Adipocyte (in vitro differentiated cells): ENCODE measurements at regions not wholly inside any gene's neighbourhood (a gene's known extent, or its start where the extent isn't known, plus 50 kb on each side); places are given as distances from the start of the nearest gene placed in this dataset.
"Not testable (repeated sequence)": the region's sequence is repeated elsewhere in the genome, so short reads cannot be mapped to it uniquely, and the experiment has no call there.

ENCODE experiments used
- DNase-seq: peaks from one replicate; pipeline ENCODE4 v3.0.0-alpha.2; 2015; ENCODE audit warnings: low read depth
- H3K27me3 ChIP-seq: replicated peaks from 2 replicates; pipeline ENCODE4 v1.7.0; 2013; ENCODE audit warnings: mild to moderate bottlenecking, low read length, moderate library complexity; ENCODE audit not compliant: control insufficient read depth, insufficient read depth
- H3K36me3 ChIP-seq: 2 replicates; pipeline ENCODE4 v1.7.0; 2013; ENCODE audit warnings: low read length, mild to moderate bottlenecking, moderate library complexity; ENCODE audit not compliant: control insufficient read depth, insufficient read depth, severe bottlenecking
- H3K4me1 ChIP-seq: 2 replicates; pipeline ENCODE4 v1.7.0; 2013; ENCODE audit warnings: mild to moderate bottlenecking, low read length, moderate library complexity; ENCODE audit not compliant: control insufficient read depth, insufficient read depth
- H3K4me3 ChIP-seq: 2 replicates; pipeline ENCODE4 v1.7.0; 2013; ENCODE audit warnings: mild to moderate bottlenecking, low read length, moderate library complexity
- H3K9ac ChIP-seq: 2 replicates; pipeline ENCODE4 v1.7.0; 2013; ENCODE audit warnings: mild to moderate bottlenecking, low read length, moderate library complexity
- H3K9me3 ChIP-seq: 2 replicates; pipeline ENCODE4 v1.7.0; 2013; ENCODE audit warnings: mild to moderate bottlenecking, low read length, moderate library complexity; ENCODE audit not compliant: control insufficient read depth

DNA sequence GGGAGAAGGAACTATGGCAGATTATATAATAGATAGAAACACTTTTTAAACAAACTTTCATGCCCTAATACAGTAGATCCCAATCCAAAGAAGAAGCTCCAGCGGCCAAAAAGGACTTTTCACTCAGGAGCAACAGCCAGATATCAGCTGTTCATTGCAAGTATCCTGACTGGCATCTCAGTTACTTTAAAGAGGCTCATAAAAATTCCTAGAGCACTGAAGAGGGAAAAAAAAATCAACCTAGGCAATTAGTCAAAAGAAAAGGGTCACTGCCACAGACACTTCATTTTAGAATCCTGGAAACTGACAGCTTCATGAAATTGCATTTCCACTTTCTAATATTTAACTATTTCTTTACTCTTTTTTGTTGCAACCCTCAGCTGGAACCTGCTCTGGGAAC, 170.6 kb upstream of the SOX6 start:
- Histone ChIP-seq H3K36me3 (no peaks in the 10 kb centered on the region), H3K4me1 (no peaks in the 10 kb centered on the region), H3K4me3 (no peak overlapping the region), H3K9ac (no peak overlapping the region), H3K27me3 (no peaks in the 10 kb centered on the region), H3K9me3 (no peaks in the 10 kb centered on the region)
- DNase-seq = no peak

DNA sequence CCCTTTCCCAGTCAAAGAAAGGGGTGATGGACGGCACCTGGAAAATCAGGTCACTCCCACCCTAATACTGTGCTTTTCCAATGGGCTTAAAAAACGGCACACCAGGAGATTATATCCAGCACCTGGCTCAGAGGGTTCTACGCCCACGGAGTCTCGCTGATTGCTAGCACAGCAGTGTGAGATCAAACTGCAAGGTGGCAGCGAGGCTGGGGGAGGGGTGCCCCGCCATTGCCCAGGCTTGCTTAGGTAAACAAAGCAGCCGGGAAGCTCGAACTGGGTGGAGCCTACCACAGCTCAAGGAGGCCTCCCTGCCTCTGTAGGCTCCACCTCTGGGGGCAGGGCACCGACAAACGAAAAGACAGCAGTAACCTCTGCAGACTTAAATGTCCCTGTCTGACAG, 164.4 kb upstream of the SOX6 start:
- H3K9me3 ChIP-seq, H3K9ac ChIP-seq, DNase-seq, H3K4me1 ChIP-seq, H3K36me3 ChIP-seq, H3K27me3 ChIP-seq, H3K4me3 ChIP-seq: not testable (repeated sequence)

DNA sequence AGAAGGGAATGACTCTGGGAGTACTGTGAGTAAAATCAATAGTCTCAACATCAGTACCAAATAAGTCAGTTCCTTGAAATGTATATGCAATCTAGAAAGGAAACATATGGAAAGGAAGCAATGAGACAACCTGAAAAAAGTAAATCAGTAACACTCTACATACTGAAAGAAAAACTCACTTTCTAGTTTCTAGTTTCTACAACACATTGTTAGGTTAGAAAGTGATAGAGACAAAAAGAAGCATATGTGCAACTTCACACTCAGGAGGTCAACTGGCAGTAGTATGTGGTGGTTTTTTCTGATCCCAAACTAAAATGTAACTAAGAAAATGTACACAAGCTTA, 156.5 kb upstream of the SOX6 start:
- H3K9ac ChIP-seq = no peak overlapping the region
- H3K4me1 ChIP-seq = no peaks in the 10 kb centered on the region
- no peaks in the 10 kb centered on the region for H3K36me3 ChIP-seq
- H3K9me3 ChIP-seq = no peaks in the 10 kb centered on the region
- DNase-seq = no peak
- no peak overlapping the region for H3K4me3 ChIP-seq
- no peaks in the 10 kb centered on the region for H3K27me3 ChIP-seq

DNA sequence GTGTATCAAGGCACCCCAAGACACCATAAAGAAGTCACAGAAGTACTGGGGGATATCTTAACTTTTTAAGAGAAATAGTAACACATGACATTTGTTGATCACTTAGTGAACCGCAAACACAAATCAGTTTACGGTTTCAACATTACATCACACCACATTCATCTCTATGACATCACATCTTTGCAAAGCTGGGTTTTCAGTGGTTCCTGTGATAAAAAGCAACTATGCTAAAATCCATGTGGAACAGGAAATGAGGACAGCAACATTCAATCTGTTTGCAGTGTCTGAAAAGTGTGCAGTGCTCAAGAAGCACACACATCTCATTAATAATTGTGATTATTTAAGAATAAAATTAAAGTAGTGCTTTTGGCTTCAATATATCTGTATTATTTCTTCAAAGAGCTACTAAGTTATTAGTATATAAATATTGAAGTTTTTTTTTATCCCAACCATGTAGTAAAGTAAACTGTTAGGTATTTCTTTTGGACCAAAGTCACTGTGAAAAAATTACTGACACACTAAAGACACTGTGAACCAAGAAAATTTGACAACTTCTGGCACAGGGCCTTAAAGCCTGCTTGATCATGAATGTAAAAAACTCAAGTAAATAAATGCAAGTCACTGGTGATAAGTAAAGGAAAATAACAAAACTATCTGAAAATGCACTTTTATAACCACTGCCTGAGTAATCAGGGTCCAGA, 156.0 kb upstream of the SOX6 start:
- Histone ChIP-seq H3K9me3 (no peaks in the 10 kb centered on the region), H3K27me3 (no peaks in the 10 kb centered on the region), H3K4me1 (no peaks in the 10 kb centered on the region), H3K36me3 (no peaks in the 10 kb centered on the region), H3K4me3 (no peak overlapping the region), H3K9ac (no peak overlapping the region)
- DNase-seq = no peak

DNA sequence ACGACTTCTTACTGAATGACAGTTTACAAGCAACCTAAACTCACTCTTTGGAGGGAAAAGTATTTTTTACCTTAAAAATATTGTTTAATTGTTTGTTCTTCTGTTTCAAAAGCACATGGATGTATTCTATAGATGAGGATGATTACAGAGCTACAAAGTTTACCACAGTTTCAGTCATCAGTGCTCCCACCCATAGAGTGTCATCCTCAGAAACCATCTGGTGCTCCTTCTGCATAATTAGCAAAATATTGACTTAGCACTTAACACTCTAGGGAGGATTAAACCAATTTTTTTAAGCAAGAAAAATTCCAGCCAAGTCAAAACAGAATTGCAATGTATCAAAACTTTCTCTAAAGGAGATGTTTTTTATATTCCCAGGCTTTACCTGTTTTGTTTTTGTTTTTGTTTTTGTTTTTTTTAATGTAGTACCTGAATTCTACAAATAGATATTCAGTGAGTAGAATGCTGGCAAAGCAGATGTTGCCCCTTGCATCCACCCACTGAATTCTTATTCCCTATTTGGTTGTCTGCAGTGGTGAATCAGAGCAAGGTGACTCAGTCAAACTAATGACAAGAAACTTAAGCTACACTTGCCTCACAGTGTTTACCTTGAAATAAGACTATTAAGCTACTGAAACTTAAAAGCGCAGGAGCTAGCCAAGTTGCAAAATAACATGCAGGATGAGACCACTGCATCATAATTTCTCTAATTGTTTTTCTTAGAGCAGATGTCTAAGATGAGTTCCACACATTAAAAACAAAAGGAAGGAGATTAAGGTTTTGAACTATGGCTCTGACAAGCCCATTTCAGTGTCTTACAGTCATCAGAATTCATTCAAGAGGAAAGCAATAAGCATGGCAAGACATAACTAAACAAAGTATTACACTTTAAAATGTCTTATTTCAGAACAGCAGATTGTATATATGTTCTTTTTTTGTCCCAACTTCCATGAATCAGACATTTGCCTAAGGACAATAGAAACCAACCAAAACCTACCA, 155.1 kb upstream of the SOX6 start:
- peak; percentile 66 for DNase-seq
- no peaks in the 10 kb centered on the region for H3K36me3 ChIP-seq
- no peaks in the 10 kb centered on the region for H3K27me3 ChIP-seq
- H3K4me1 ChIP-seq = no peaks in the 10 kb centered on the region
- H3K9ac ChIP-seq = no peak overlapping the region
- no peaks in the 10 kb centered on the region for H3K9me3 ChIP-seq
- H3K4me3 ChIP-seq = no peak overlapping the region

DNA sequence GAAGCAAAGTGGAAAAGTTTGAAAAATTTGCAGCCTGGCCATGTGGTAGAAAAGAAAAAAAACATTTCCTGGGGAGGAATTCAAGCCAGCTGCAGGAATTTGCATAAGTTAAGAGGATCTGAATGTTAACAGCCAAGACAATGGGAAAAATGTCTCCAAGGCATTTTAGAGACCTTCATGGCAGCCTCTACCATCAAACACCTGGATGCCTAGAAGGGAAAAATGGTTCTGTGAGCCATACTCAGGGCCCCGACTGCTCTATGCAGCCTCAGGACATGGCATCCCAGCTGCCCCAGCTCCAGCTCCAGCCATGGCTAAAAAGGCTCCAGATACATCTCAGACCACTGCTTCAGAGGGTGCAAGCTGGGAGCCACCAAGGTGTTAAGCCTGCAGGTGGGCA, 149.1 kb upstream of the SOX6 start:
- H3K27me3 ChIP-seq = no peaks in the 10 kb centered on the region
- H3K9me3 ChIP-seq = peaks cover 8% of the 10 kb centered on the region
- no peak for DNase-seq
- H3K4me3 ChIP-seq = no peak overlapping the region
- H3K9ac ChIP-seq = no peak overlapping the region
- H3K36me3 ChIP-seq = no peaks in the 10 kb centered on the region
- no peaks in the 10 kb centered on the region for H3K4me1 ChIP-seq

DNA sequence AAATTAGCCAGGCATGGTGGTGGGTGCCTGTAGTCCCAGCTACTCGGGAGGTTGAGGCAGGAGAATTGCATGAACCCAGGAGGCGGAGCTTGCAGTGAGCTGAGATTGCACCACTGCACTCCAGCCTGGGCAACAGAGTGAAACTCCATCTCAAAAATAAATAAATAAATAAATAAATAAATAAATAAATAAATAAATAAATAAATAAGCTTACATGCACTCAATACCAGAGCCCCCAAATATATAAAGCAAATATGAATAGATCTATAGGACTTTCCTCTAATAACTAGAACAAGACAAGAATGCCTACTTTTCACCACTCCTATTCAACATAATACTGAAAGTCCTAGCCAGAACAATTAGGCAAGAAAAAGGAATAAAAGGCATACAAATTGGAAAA, 147.5 kb upstream of the SOX6 start:
- not testable (repeated sequence) for DNase-seq, H3K4me3 ChIP-seq, H3K27me3 ChIP-seq, H3K4me1 ChIP-seq, H3K9me3 ChIP-seq, H3K9ac ChIP-seq, H3K36me3 ChIP-seq

DNA sequence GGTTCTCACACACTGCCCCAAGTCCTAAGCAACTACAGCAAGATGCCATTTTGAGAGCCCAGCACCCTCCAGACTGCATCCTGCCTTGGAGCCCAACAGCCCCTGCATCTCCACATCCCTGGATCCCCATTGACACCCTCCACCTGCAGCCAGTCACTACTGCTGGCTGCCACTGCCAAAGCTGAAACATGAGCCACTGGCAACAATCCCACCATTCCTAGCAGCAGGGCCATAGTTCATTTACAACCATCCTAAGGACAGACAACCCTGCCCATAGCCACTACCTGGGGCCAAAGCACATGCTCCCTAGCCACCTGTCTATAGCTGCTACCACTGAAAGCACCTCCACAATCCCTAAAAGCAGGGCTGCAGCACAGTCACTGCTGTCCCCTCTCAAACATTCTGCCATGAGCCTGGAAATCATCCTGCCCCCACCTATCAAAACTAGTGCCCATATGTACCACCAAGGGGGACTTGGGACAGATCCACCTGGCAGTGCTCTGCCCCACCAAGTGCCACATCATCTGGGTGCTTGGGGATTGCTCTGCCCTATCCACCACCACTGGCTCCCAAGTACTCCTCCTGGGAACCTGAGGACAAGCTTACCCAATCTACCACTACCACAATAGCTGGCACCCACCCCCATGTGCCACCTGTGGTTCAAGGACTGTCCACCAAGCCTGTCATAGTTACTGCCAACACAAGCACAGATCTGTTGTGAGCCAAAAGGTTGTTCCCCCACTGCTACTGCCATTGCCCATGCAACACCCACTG, 138.8 kb upstream of the SOX6 start:
- Histone ChIP-seq H3K9me3 (no peaks in the 10 kb centered on the region), H3K36me3 (no peaks in the 10 kb centered on the region), H3K4me3 (no peak overlapping the region), H3K27me3 (no peaks in the 10 kb centered on the region), H3K4me1 (no peaks in the 10 kb centered on the region), H3K9ac (no peak overlapping the region)
- no peak for DNase-seq

DNA sequence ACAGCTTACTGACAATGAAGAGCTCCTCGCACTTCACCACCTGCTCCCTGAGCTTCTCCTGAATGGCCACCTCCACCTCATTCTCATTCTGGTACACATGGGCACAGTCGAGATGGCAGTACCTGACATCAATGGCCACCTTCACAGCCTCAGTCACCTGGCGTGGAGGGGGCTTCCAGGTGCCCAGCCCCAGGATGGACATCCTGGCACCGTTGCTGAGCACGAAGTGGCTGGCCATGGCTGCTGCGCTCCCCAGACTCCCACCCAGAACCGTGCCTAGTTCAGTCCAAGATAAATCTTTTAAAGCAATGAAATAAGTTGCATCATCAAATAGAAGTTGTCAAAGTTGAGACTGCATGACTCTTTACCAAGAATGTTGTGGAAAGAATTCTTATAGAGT, 128.1 kb upstream of the SOX6 start:
- H3K9me3 ChIP-seq = no peaks in the 10 kb centered on the region
- DNase-seq = no peak
- no peaks in the 10 kb centered on the region for H3K4me1 ChIP-seq
- H3K9ac ChIP-seq = no peak overlapping the region
- H3K36me3 ChIP-seq = no peaks in the 10 kb centered on the region
- no peak overlapping the region for H3K4me3 ChIP-seq
- H3K27me3 ChIP-seq = no peaks in the 10 kb centered on the region

DNA sequence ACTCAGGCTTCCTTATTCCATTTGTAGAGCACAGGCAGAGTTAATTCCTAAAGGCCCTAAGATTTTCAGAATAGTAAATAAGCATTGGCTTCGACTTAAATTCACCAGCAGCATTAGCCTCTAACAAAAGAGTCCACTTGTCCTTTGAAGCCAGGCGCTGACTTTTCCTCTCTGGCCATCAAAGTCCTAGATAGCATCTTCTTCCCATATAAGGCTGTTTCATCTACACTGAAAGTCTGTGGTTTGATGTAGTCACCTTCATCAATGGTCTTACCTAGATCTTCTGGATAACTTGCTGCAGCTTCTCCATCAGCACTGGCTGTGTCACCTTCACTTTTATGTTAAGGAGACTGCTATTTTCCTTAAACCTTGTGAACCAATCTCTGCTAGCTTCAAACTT, 118.3 kb upstream of the SOX6 start:
- H3K4me1 ChIP-seq = peaks cover 11% of the 10 kb centered on the region
- H3K27me3 ChIP-seq = no peaks in the 10 kb centered on the region
- no peak overlapping the region for H3K9ac ChIP-seq
- no peak overlapping the region for H3K4me3 ChIP-seq
- no peaks in the 10 kb centered on the region for H3K36me3 ChIP-seq
- no peak for DNase-seq
- H3K9me3 ChIP-seq = no peaks in the 10 kb centered on the region

DNA sequence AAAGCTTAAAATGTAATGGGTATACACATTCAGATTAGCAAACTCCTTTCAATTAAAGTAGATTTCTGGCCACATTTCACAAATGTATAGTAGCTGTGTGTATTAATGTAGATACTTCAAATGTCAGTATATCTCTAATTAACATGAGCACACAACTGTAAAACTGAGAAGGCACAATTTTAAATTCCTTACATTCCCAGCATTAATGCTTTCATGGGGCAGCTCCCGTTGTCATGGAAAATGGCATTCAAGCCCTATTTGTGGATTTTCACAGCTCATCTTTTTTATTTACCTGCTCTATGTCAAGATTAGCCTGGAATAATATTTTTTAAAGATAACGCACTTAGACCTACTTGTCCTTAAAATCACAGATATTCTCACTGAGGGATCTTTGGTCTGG, 113.6 kb upstream of the SOX6 start:
- Histone ChIP-seq H3K27me3 (no peaks in the 10 kb centered on the region), H3K4me1 (peaks cover 20% of the 10 kb centered on the region), H3K9ac (no peak overlapping the region), H3K9me3 (no peaks in the 10 kb centered on the region), H3K4me3 (no peak overlapping the region), H3K36me3 (no peaks in the 10 kb centered on the region)
- peak; percentile 5 for DNase-seq
